Type B pancreatic cell (in vitro differentiated cells): ENCODE measurements at regions not wholly inside any gene's neighbourhood (a gene's known extent, or its start where the extent isn't known, plus 50 kb on each side); places are given as distances from the start of the nearest gene placed in this dataset.

Experiments
- DNase-seq: peaks from one replicate; pipeline ENCODE4 v3.0.0; 2021; ENCODE audit warnings: mixed read lengths; ENCODE audit not compliant: unreplicated experiment; ENCODE audit errors: extremely low spot score
- H3K27ac Mint-ChIP-seq: 2 replicates; pipeline ENCODE4 v1.8.0; 2021; ENCODE audit warnings: mild to moderate bottlenecking, mixed read lengths
- H3K27me3 Mint-ChIP-seq: 2 replicates; pipeline ENCODE4 v1.8.0; 2021; ENCODE audit warnings: mixed read lengths
- H3K36me3 Mint-ChIP-seq: 2 replicates; pipeline ENCODE4 v1.8.0; 2021; ENCODE audit warnings: mixed read lengths
- H3K4me1 Mint-ChIP-seq: one replicate; pipeline ENCODE4 v1.8.0; 2021; ENCODE audit warnings: mixed read lengths; ENCODE audit not compliant: unreplicated experiment
- H3K4me3 Mint-ChIP-seq: 2 replicates; pipeline ENCODE4 v1.8.0; 2021; ENCODE audit warnings: mild to moderate bottlenecking, mixed read lengths
- H3K9me3 Mint-ChIP-seq: 2 replicates; pipeline ENCODE4 v1.8.0; 2021; ENCODE audit warnings: mixed read lengths
- CTCF ChIP-seq: fragments of 200-600 bp; sonication (generic); conservative IDR thresholded peaks from 2 replicates; pipeline ENCODE4 v1.5.0; 2021; ENCODE audit warnings: antibody characterized with exemption, mild to moderate bottlenecking

- no peak for DNase-seq
- Mint-ChIP-seq H3K9me3 (no peaks in the 10 kb centered on the region), H3K27ac (no peak overlapping the region), H3K36me3 (no peaks in the 10 kb centered on the region), H3K27me3 (no peaks in the 10 kb centered on the region), H3K4me3 (no peak overlapping the region), H3K4me1 (peaks cover 5% of the 10 kb centered on the region)
- no peak for TF ChIP-seq CTCF
Measured at GRCh38 chr12:82174383-82174782, 183.8 kb downstream of the CCDC59 start.

- no peaks in the 10 kb centered on the region for H3K27me3 Mint-ChIP-seq
- H3K4me1 Mint-ChIP-seq: no peaks in the 10 kb centered on the region
- H3K27ac Mint-ChIP-seq: no peak overlapping the region
- TF ChIP-seq CTCF: no peak
- H3K4me3 Mint-ChIP-seq: no peak overlapping the region
- no peaks in the 10 kb centered on the region for H3K9me3 Mint-ChIP-seq
- DNase-seq: no peak
- H3K36me3 Mint-ChIP-seq: no peaks in the 10 kb centered on the region
Measured at GRCh38 chr12:82149045-82149444, 209.1 kb downstream of the CCDC59 start.

- H3K4me1 Mint-ChIP-seq: no peaks in the 10 kb centered on the region
- no peak for DNase-seq
- H3K36me3 Mint-ChIP-seq: no peaks in the 10 kb centered on the region
- H3K27me3 Mint-ChIP-seq: no peaks in the 10 kb centered on the region
- TF ChIP-seq CTCF: no peak
- H3K4me3 Mint-ChIP-seq: no peak overlapping the region
- H3K27ac Mint-ChIP-seq: no peak overlapping the region
- no peaks in the 10 kb centered on the region for H3K9me3 Mint-ChIP-seq
Measured at GRCh38 chr12:82146740-82147139, 211.4 kb downstream of the CCDC59 start.

- Mint-ChIP-seq H3K4me3 (no peak overlapping the region), H3K9me3 (no peaks in the 10 kb centered on the region), H3K27ac (no peak overlapping the region), H3K4me1 (no peaks in the 10 kb centered on the region), H3K36me3 (no peaks in the 10 kb centered on the region), H3K27me3 (no peaks in the 10 kb centered on the region)
- no peak for TF ChIP-seq CTCF
- DNase-seq: no peak
Measured at GRCh38 chr12:82144505-82144904, 213.7 kb downstream of the CCDC59 start.

- H3K27me3 Mint-ChIP-seq: no peaks in the 10 kb centered on the region
- no peak for TF ChIP-seq CTCF
- H3K4me3 Mint-ChIP-seq: no peak overlapping the region
- no peak overlapping the region for H3K27ac Mint-ChIP-seq
- H3K9me3 Mint-ChIP-seq: no peaks in the 10 kb centered on the region
- DNase-seq: no peak
- H3K4me1 Mint-ChIP-seq: no peaks in the 10 kb centered on the region
- H3K36me3 Mint-ChIP-seq: no peaks in the 10 kb centered on the region
Measured at GRCh38 chr12:82132390-82132789, 225.8 kb downstream of the CCDC59 start.

GRCh38 chr12:82130762-82131161 lies 227.4 kb downstream of the CCDC59 start:
- H3K36me3 Mint-ChIP-seq: no peaks in the 10 kb centered on the region
- H3K9me3 Mint-ChIP-seq: peaks cover 3% of the 10 kb centered on the region
- no peak for TF ChIP-seq CTCF
- no peak for DNase-seq
- H3K27me3 Mint-ChIP-seq: no peaks in the 10 kb centered on the region
- no peak overlapping the region for H3K27ac Mint-ChIP-seq
- H3K4me3 Mint-ChIP-seq: no peak overlapping the region
- no peaks in the 10 kb centered on the region for H3K4me1 Mint-ChIP-seq
